ENCODE measurements at regions not wholly inside any gene's neighbourhood (a gene's known extent, or its start where the extent isn't known, plus 50 kb on each side); places are given as distances from the start of the nearest gene placed in this dataset.
"Not testable (repeated sequence)": the region's sequence is repeated elsewhere in the genome, so short reads cannot be mapped to it uniquely, and the experiment has no call there.

GRCh38 chr2:7428454-7429204 is 511.4 kb downstream of the RNF144A start:
- DNase-seq (ENCODE audit: low spot score), result no peak

GRCh38 chr2:7429733-7430132 is 512.5 kb downstream of the RNF144A start:
- no peak for DNase-seq (ENCODE audit: low spot score)

- no peak for DNase-seq (ENCODE audit: low spot score)
Observed at GRCh38 chr2:7430421-7430868, 513.2 kb downstream of the RNF144A start.

- DNase-seq (ENCODE audit: low spot score), result no peak
Observed at GRCh38 chr2:7430869-7431641, 513.8 kb downstream of the RNF144A start.

- DNase-seq (ENCODE audit: low spot score), result no peak
Observed at GRCh38 chr2:7432436-7432835, 515.2 kb downstream of the RNF144A start.

- no peak for DNase-seq (ENCODE audit: low spot score)
Observed at GRCh38 chr2:7436096-7436906, 519.1 kb downstream of the RNF144A start.

GRCh38 chr2:7437141-7437540 is 519.9 kb downstream of the RNF144A start:
- DNase-seq (ENCODE audit: low spot score), result peak; percentile 56

- peak; percentile 87 for DNase-seq (ENCODE audit: low spot score)
Observed at GRCh38 chr2:7437716-7438632, 520.8 kb downstream of the RNF144A start.

GRCh38 chr2:7438855-7439254 is 521.6 kb downstream of the RNF144A start:
- no peak for DNase-seq (ENCODE audit: low spot score)

- no peak for DNase-seq (ENCODE audit: low spot score)
Observed at GRCh38 chr2:7440977-7441376, 523.8 kb downstream of the RNF144A start.

GRCh38 chr2:7441841-7442240 is 524.6 kb downstream of the RNF144A start:
- not testable (repeated sequence) for DNase-seq (ENCODE audit: low spot score)

GRCh38 chr2:7444626-7445025 is 527.4 kb downstream of the RNF144A start:
- no peak for DNase-seq (ENCODE audit: low spot score)

GRCh38 chr2:7448578-7449264 is 531.5 kb downstream of the RNF144A start:
- DNase-seq (ENCODE audit: low spot score), result no peak

- DNase-seq (ENCODE audit: low spot score), result no peak
Observed at GRCh38 chr2:7449298-7449697, 532.1 kb downstream of the RNF144A start.

GRCh38 chr2:7450188-7450832 is 533.1 kb downstream of the RNF144A start:
- no peak for DNase-seq (ENCODE audit: low spot score)

GRCh38 chr2:7450833-7451190 is 533.6 kb downstream of the RNF144A start:
- no peak for DNase-seq (ENCODE audit: low spot score)

- DNase-seq (ENCODE audit: low spot score), result no peak
Observed at GRCh38 chr2:7452110-7452876, 535.1 kb downstream of the RNF144A start.

- no peak for DNase-seq (ENCODE audit: low spot score)
Observed at GRCh38 chr2:7454592-7454991, 537.4 kb downstream of the RNF144A start.

GRCh38 chr2:7456762-7457161 is 539.5 kb downstream of the RNF144A start:
- DNase-seq (ENCODE audit: low spot score), result no peak
